IPS DF 4.7 (cell line): ENCODE measurements at regions not wholly inside any gene's neighbourhood (a gene's known extent, or its start where the extent isn't known, plus 50 kb on each side); places are given as distances from the start of the nearest gene placed in this dataset.

ENCODE experiments used
- DNase-seq: peaks from one replicate; pipeline ENCODE4 v3.0.0-alpha.2; 2013; ENCODE audit warnings: low spot score; ENCODE audit errors: extremely low read depth

DNA sequence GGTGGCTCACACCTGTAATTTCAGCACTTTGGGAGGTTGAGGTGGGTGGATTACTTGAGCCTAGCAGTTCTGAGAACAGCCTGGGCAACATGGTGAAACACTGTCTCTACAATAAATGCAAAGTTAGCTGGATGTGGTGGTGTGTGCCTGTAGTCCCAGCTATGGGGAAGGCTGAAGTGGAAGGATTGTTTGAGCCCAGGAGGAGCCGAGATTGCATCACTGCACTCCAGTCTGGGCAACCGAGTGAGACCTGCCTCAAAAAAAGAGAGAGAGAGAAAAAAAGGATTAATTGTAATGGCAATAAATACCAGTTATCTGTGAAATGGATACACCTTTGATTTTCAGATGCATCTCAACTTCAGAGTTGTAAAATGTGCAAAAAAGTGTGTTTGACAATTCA lies 58.8 kb downstream of the SPRY1 start:
- no peak for DNase-seq

DNA sequence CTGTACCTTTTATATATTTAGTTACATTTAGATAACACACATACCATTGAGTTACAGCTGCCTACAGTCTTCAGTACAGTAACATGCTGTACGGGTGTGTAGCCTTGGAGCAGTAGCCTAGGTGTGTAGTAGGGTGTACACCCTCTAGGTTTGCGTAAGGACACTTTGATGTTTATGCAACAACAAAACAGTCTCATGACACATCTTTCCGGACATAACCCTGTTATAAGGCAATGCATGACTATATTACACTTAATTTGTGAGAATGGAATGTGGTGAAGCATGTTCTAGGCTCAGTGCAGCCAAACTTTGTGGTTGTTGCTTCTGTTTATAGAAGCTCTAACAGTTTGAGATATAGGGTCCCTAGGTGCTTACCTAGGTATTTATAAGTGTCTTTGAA lies 65.4 kb downstream of the SPRY1 start:
- DNase-seq = no peak

DNA sequence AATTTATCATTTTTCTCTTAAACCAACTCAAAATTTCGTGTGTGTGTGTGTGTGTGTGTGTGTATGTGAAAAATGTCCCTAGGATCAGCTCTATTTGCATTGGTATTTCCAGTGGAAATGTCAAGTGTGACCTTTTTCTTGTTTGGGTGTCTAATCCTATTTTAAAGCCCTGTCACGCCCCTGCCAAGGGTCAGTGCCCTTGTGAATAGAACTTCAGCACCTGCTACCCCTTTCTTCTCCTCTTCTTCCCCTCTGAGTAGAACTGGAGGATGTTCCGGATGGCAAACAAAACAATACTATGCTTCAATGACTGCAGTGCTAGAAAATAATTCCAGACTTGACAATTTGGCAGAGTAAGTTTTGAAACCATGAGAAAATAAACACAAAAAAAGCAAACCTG lies 67.3 kb downstream of the SPRY1 start:
- DNase-seq = no peak

GRCh38 chr4:123465416-123465815 lies 68.8 kb downstream of the SPRY1 start:
- no peak for DNase-seq

DNA sequence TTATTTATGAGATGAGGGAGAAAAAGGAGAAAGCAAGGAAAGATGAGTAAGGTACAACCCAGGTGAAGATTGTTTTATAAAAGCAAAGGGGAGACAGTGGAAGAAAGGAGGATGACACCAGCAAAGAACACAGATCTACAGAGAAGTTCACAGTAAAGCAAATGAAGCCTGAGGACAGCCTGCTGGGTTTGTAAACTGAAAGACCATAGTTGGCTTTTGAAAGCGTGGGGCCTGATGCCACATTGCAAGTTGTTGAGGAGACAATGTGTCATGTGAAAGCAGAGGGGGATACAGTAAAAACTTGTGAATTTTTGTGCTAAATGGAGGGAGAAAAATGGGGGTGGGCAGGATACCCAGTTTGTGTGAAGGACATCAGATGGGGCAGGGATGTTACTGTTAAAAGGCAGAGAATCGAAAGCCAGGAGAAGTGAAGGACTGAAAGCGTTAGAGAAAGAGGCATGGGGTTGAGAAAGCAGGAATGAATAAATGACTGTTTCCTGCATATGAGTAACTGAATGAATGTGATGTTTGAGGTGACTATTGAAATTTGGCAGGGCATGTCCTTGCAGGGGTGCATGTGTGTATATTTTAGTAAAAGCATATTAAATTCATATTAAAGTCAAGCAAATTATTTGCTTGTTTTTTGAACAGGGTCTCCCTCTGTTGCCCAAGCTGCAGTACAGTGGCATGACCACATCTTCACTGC lies 69.6 kb downstream of the SPRY1 start:
- no peak for DNase-seq

DNA sequence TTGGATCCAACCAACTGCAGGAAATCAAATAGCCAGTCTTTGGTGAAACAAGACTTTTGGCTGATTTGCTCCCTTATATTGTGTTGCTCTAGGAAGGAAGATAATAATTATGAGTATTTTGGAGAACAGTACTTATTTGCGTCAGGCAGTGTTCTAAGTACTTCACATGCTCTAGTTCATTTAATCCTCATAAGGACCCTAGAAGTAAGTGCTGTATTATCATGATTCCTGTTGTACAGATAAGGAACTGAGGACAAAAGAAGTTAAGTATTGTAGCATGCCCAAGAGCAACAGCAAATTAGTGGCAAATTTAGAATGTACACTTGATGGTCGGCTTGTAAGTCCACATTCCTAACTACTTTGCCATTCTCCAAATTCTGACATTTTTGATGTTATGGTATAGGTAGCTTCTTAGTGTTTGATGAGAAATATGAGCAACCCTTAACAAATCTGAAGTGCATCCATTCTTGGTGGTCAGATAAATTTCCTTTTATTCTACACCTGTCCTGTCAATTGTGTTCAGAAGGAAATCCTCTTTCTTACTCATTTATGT lies 72.0 kb downstream of the SPRY1 start:
- DNase-seq = no peak

DNA sequence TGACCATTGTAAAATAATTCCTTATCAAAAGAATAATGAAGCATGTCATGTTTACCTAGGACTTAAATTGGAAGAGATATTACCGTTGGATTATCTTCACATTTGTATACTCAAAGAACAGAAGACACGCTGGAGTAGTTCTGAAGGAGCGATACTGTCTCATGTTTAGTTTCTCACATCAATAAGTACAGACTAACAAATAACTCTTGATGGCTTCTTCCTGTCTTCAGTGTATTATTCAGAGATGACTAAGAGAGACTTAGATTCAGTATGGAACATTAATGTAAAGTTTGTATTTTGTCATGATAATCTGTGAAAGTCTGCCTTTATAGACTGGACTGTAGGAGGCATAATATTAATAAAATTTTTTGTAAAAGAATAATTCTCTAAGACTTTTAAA lies 72.7 kb downstream of the SPRY1 start:
- no peak for DNase-seq

DNA sequence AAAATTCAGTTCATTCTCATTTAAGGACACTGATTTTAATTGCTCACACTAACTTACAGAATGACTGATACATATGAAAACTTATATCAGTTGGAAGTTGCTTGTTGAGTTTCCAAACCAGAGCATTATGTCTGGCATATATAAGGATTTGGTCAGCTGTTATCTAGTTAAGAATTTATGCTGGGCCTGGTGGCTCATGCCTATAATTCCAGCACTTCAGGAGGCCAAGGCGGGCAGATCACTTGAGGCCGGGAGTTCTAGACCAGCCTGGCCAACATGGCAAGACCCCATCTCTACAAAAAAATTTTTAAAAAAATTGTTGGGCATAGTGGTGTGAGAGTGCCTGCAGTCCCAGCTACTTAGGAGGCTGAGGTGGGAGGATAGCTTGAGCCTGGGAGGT lies 73.1 kb downstream of the SPRY1 start:
- DNase-seq = no peak

DNA sequence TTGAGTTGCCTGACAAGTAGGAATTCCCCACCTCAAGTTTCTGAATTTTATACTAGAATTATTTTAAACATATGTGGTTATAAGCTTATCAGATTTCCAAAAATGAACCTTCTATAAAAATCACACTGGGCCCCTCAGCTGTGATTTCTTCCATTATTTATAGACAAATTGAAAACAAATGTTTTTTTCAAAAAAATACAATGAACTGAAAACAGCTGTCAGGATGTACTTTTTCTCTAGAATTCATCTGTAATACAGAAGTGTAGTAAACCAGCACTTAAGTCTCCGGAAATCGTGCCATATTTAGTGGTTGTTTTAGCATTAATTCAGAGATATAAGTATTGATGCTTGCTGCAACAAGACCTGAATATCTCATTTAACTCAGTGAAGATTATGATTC lies 74.0 kb downstream of the SPRY1 start:
- no peak for DNase-seq

- DNase-seq = no peak
These were observed 75.2 kb downstream of the SPRY1 start for GRCh38 chr4:123471655-123472369.

DNA sequence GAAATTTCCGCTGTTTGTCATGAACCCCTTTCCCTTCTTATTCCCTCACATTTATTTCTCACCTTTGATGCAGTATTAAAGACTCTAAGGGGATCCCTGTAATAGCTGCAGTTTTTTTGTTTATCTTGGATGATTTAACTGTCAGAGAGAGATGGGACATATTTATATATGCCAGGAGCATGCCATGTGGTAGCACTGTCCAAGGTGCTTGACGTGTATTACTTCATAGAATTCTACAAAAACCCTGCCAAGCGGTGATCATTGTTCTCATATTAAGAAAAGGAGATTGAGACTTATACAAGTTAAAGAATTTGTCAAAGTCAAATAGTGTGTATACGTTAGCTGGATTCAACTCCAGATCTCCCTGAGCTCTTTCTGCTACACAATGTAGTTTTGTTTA lies 78.2 kb downstream of the SPRY1 start:
- no peak for DNase-seq

GRCh38 chr4:123476089-123476488 lies 79.5 kb downstream of the SPRY1 start:
- DNase-seq = no peak

- DNase-seq = no peak
These were observed 81.2 kb downstream of the SPRY1 start for GRCh38 chr4:123477711-123478209.

DNA sequence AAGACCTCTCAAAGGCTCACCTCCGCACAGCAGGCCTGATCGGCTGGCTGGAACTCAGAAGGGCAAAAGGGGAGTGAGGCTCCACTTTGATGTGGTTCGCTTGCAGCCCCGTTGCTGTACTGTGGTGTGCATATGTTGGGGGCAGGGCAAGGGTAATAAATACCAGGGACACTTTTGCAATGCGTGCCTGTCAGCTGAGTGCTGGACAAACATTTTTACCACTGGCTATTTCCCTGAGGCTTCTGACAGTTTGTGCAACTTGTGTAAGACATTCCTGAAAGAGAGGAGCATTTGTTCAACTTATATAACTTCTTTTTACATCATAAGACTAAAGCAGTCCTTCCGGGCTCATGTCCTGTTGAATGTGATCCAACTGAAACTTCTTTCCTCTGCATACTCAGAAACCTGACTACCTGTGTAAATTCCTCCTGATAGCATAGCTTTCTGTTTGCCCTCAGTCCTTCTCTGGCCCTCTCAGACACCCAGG lies 82.3 kb downstream of the SPRY1 start:
- DNase-seq = no peak

GRCh38 chr4:123479944-123480343 lies 83.3 kb downstream of the SPRY1 start:
- no peak for DNase-seq

GRCh38 chr4:123480706-123481418 lies 84.3 kb downstream of the SPRY1 start:
- no peak for DNase-seq

GRCh38 chr4:123481717-123482116 lies 85.1 kb downstream of the SPRY1 start:
- DNase-seq = no peak

DNA sequence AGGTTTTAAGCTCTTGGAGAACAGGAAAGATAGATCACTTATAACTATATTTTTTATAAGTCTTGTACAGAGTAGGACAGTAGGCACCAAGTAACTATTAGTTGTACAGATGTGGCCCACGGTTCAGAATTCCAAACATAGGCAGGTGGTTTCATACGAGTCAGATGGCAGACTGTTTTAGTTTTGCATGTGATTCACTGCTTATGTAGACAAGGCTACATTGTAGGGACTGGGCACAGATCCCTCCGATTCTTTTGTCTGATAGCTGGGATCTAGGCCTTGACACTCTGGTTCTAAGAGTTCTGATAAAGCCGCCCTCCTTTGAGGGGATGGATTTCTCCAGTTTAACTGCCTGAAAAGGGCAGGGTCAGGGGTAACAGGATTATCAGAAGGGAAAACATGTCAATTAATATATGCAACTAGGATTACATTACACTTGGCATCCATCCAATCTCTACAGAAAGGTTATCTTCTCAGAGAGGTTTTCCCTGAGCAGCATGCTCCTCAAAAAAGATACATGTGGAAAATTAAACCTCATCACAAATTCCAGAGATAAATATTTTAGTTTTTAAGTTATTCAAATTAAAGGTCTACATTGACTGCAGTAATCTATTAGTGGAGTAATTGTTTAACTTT lies 87.8 kb downstream of the SPRY1 start:
- no peak for DNase-seq

- no peak for DNase-seq
These were observed 89.0 kb downstream of the SPRY1 start for GRCh38 chr4:123485601-123486000.

- no peak for DNase-seq
These were observed 92.3 kb downstream of the SPRY1 start for GRCh38 chr4:123488916-123489315.

DNA sequence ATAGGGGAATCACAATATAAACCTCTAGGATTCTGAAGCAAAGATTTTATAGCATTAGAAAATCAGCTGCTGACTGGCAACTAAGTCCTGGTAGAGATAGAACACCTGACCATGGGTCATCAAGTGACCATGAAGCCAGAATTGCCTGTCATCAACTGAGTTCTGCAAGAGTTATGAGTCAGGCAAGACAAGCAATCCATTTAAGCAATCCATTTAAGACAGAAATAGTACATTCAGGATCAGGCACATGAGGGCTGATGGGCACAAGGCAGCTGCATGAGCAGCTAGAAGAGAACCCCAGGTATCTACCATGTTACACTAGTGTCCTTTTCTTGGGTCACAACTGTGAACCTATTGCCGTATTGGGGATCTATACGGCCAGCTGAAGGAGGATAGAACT lies 98.9 kb downstream of the SPRY1 start:
- no peak for DNase-seq
